Thyroid gland (tissue), 4 donors: ENCODE measurements at regions not wholly inside any gene's neighbourhood (a gene's known extent, or its start where the extent isn't known, plus 50 kb on each side); places are given as distances from the start of the nearest gene placed in this dataset.

Source experiments
- DNase-seq, 2 donors: peaks; one replicate each; pipeline ENCODE4 v3.0.0-alpha.2; 2019
- H3K27ac ChIP-seq, 3 donors: fragments of 200-600 bp; sonication (generic); 1 replicate in 2 of 3; 2 replicates in 1 of 3; pipeline ENCODE4 v1.5.1; 2016 to 2019; ENCODE audit warnings: mild to moderate bottlenecking in 1 of 3, moderate library complexity in 1 of 3
- H3K27me3 ChIP-seq: fragments of 200-600 bp; sonication (generic); one replicate; pipeline ENCODE4 v1.5.1; 2019
- H3K36me3 ChIP-seq, 2 donors: fragments of 200-600 bp; sonication (generic); one replicate each; pipeline ENCODE4 v1.5.1; 2016 to 2019
- H3K4me1 ChIP-seq, 2 donors: fragments of 200-600 bp; sonication (generic); one replicate each; pipeline ENCODE4 v1.5.1; 2017 to 2019
- H3K4me3 ChIP-seq, 3 donors: fragments of 200-600 bp; sonication (generic); replicated peaks in 1 of 3; 1 replicate in 2 of 3; 2 replicates in 1 of 3; pipeline ENCODE4 v1.5.1; 2016; ENCODE audit warnings: mild to moderate bottlenecking in 1 of 3
- H3K9me3 ChIP-seq: fragments of 200-600 bp; sonication (generic); one replicate; pipeline ENCODE4 v1.5.1; 2017
- CTCF ChIP-seq, 6 experiments: fragments of 200-600 bp in 3 of 6; fragments of 450-650 bp in 3 of 6; sonication (generic) in 3 of 6; IDR thresholded peaks; one replicate each; pipeline ENCODE4 v1.5.1; 2016 to 2019; ENCODE audit warnings: antibody characterized with exemption in 6 of 6, mild to moderate bottlenecking in 2 of 6, inconsistent platforms in 1 of 6, moderate library complexity in 1 of 6
- POLR2A ChIP-seq, 2 donors: fragments of 450-650 bp; IDR thresholded peaks; one replicate each; pipeline ENCODE4 v1.6.1; 2017; ENCODE audit warnings: antibody characterized with exemption in 2 of 2, mild to moderate bottlenecking in 2 of 2, moderate library complexity in 1 of 2
- WGBS, 2 donors: methylation state at CpG; one replicate each; pipeline ENCODE4 v1.1.5; 2017; 5-methylcytosine and 5-hydroxymethylcytosine counted together
- intact Hi-C: fragments of 100-400 bp; cut with DNase I; formaldehyde crosslinking; loops from one replicate; pipeline ENCODE4 v1.15.1; 2023

GRCh38 chr6:168884050-168884645, 369.5 kb downstream of the THBS2 start:
- intact Hi-C loops = loop anchor here (2.0 kb wide), 1 partner anchor 513 kb away; no protein-coding TSS in a partner anchor
- Histone ChIP-seq H3K36me3 (no peaks in the 10 kb centered on the region), H3K4me1 (no peaks in the 10 kb centered on the region), H3K9me3 (no peaks in the 10 kb centered on the region), H3K4me3 (peak overlapping the region in 1 of 3 donors; percentile 11), H3K27me3 (no peaks in the 10 kb centered on the region), H3K27ac (no peak overlapping the region)
- 82 to 84% methylated on average over 21 of the region's 21 CpGs for WGBS, 2 donors
- TF ChIP-seq POLR2A (IDR thresholded peaks at IDR 0.05) (no peak), CTCF (IDR thresholded peaks at IDR 0.05) (no peak)
- DNase-seq = no peak

- Histone ChIP-seq H3K27ac (no peak overlapping the region), H3K27me3 (no peaks in the 10 kb centered on the region), H3K36me3 (no peaks in the 10 kb centered on the region), H3K4me3 (no peak overlapping the region), H3K4me1 (no peaks in the 10 kb centered on the region), H3K9me3 (no peaks in the 10 kb centered on the region)
- TF ChIP-seq CTCF (IDR thresholded peaks at IDR 0.05) (no peak), POLR2A (IDR thresholded peaks at IDR 0.05) (no peak)
- DNase-seq = no peak
- 90 to 91% methylated on average over 13 of the region's 13 CpGs for WGBS, 2 donors
- intact Hi-C loops = loop anchor here (2.0 kb wide), 1 partner anchor 513 kb away; no protein-coding TSS in a partner anchor
These were observed 370.1 kb downstream of the THBS2 start for GRCh38 chr6:168883410-168884049.

- Histone ChIP-seq H3K4me1 (no peaks in the 10 kb centered on the region), H3K27ac (no peak overlapping the region), H3K9me3 (no peaks in the 10 kb centered on the region), H3K27me3 (no peaks in the 10 kb centered on the region), H3K36me3 (no peaks in the 10 kb centered on the region), H3K4me3 (no peak overlapping the region)
- WGBS, 2 donors = 76 to 81% methylated on average over 17 of the region's 17 CpGs
- TF ChIP-seq POLR2A (IDR thresholded peaks at IDR 0.05) (no peak), CTCF (IDR thresholded peaks at IDR 0.05) (no peak)
- intact Hi-C loops = no loop called here
- no peak for DNase-seq
These were observed 373.4 kb downstream of the THBS2 start for GRCh38 chr6:168880271-168880670.

- 58 to 63% methylated on average over 8 to 10 of the region's 10 CpGs for WGBS, 2 donors
- intact Hi-C loops = no loop called here
- no peaks in the 10 kb centered on the region for H3K36me3 ChIP-seq
- H3K4me1 ChIP-seq = no peaks in the 10 kb centered on the region
- H3K4me3 ChIP-seq = no peak overlapping the region
- peak; percentile 14 to 16 for DNase-seq
- TF ChIP-seq POLR2A (IDR thresholded peaks at IDR 0.05) (no peak), CTCF (IDR thresholded peaks at IDR 0.05) (no peak)
- H3K27me3 ChIP-seq = no peaks in the 10 kb centered on the region
- H3K27ac ChIP-seq = no peak overlapping the region
- no peaks in the 10 kb centered on the region for H3K9me3 ChIP-seq
These were observed 375.8 kb downstream of the THBS2 start for GRCh38 chr6:168877821-168878282.

GRCh38 chr6:168876956-168877355, 376.7 kb downstream of the THBS2 start:
- Histone ChIP-seq H3K36me3 (no peaks in the 10 kb centered on the region), H3K9me3 (no peaks in the 10 kb centered on the region), H3K27ac (no peak overlapping the region), H3K4me3 (no peak overlapping the region), H3K4me1 (no peaks in the 10 kb centered on the region), H3K27me3 (no peaks in the 10 kb centered on the region)
- intact Hi-C loops = no loop called here
- TF ChIP-seq CTCF (IDR thresholded peaks at IDR 0.05) (no peak), POLR2A (IDR thresholded peaks at IDR 0.05) (no peak)
- WGBS, 2 donors = 78 to 80% methylated on average over 13 to 15 of the region's 15 CpGs
- no peak for DNase-seq
